ENCODE measurements at regions not wholly inside any gene's neighbourhood (a gene's known extent, or its start where the extent isn't known, plus 50 kb on each side); places are given as distances from the start of the nearest gene placed in this dataset.

DNA sequence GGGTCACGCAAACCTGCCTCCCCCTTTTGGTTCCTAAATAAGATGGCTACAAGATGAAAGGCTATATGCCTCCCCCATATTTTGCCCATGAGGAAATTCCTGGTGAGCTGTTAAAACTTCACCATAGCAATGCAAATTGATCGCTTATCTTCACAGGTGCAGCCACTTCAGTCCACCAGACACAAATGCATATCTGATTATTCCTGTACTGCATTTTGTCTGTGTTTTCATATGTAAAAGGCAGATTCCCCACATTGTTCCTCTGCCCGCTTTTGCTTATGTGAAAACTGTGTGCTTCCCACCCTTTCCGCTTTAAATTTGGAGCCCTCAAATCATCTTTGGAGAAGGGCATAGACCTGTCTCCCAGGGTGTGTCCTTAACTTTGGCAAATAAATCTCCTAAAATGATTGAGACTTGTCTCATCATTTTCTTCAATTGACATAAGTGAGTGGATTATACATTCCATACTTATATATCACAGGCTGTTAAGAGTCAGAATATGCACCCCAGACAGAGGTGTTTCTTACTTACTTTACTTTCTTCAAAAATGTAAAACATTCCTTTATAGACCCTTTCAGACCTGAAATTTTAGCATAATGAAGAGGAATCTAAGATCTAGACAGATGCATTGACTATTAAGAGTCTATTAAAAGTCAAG, 116.4 kb downstream of the CASP12 start:
- DNase-seq (ENCODE audit: low spot score) = no peak
- Mint-ChIP-seq H3K4me1 (ENCODE audit: unreplicated experiment) (no peaks in the 10 kb centered on the region), H3K27me3 (ENCODE audit: unreplicated experiment) (no peaks in the 10 kb centered on the region), H3K9me3 (ENCODE audit: unreplicated experiment) (no peaks in the 10 kb centered on the region), H3K4me3 (ENCODE audit: unreplicated experiment) (no peak overlapping the region), H3K36me3 (ENCODE audit: low read depth, unreplicated experiment) (no peaks in the 10 kb centered on the region), H3K27ac (ENCODE audit: unreplicated experiment) (no peak overlapping the region)
- TF ChIP-seq, protein P1, sequence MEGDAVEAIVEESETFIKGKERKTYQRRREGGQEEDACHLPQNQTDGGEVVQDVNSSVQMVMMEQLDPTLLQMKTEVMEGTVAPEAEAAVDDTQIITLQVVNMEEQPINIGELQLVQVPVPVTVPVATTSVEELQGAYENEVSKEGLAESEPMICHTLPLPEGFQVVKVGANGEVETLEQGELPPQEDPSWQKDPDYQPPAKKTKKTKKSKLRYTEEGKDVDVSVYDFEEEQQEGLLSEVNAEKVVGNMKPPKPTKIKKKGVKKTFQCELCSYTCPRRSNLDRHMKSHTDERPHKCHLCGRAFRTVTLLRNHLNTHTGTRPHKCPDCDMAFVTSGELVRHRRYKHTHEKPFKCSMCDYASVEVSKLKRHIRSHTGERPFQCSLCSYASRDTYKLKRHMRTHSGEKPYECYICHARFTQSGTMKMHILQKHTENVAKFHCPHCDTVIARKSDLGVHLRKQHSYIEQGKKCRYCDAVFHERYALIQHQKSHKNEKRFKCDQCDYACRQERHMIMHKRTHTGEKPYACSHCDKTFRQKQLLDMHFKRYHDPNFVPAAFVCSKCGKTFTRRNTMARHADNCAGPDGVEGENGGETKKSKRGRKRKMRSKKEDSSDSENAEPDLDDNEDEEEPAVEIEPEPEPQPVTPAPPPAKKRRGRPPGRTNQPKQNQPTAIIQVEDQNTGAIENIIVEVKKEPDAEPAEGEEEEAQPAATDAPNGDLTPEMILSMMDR (IDR thresholded peaks at IDR 0.05; ENCODE audit: unreplicated experiment) = no peak

DNA sequence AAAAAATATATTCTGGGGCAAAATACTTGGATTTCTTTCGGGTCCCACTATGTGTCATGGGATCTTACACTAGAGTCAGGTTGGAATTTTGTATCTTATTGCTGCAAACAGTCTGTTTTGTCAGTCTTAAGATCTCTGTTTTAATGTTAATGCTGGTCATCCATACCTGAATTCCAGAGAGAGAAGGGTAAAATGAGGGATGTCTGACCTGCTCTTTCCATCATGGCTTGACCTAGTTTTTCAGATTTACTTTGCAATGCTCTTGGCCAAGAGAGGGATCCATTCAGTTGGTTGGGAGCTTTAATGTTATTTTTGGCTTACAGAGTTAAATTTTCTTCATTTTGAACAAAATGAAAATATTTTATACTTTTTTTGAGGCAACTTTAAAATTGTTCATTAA, 117.2 kb downstream of the CASP12 start:
- H3K4me3 Mint-ChIP-seq (ENCODE audit: unreplicated experiment) = no peak overlapping the region
- DNase-seq (ENCODE audit: low spot score) = no peak
- no peaks in the 10 kb centered on the region for H3K9me3 Mint-ChIP-seq (ENCODE audit: unreplicated experiment)
- no peaks in the 10 kb centered on the region for H3K4me1 Mint-ChIP-seq (ENCODE audit: unreplicated experiment)
- TF ChIP-seq, protein P1 (IDR thresholded peaks at IDR 0.05; ENCODE audit: unreplicated experiment) = no peak
- no peaks in the 10 kb centered on the region for H3K27me3 Mint-ChIP-seq (ENCODE audit: unreplicated experiment)
- no peaks in the 10 kb centered on the region for H3K36me3 Mint-ChIP-seq (ENCODE audit: low read depth, unreplicated experiment)
- H3K27ac Mint-ChIP-seq (ENCODE audit: unreplicated experiment) = no peak overlapping the region

DNA sequence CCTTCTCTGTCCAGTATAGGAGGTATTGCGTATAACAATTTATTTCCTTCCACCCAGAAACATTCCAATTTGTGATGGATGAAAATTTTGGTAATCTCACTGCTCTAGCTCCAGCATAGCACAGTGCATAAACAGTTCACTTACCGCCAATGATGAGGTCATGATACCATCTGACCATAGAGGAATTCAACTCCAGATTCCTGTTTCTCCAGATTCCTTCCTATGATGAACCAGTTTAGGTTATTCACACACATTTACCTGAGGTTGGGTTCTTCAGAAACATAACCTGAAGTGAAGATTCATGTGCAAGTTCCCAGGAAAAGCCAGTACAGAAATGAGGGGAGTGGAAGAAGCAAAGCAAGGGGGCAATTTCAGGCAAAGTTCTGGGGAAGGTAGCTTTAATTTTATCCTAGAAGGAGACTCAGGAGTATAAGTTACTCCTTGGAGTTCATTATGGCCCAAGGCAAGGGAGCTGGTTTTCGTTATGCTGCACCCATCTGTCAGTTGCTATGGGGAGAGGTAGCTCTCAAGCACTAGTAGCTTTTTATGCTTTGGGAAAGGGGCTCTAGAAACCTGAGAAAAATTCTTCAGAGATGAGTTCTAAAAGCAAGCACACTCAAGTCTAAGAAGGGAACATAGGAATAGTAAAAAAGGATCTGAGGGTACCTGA, 121.6 kb downstream of the CASP12 start:
- no peak for DNase-seq (ENCODE audit: low spot score)
- H3K4me1 Mint-ChIP-seq (ENCODE audit: unreplicated experiment) = peaks cover 15% of the 10 kb centered on the region
- H3K27ac Mint-ChIP-seq (ENCODE audit: unreplicated experiment) = no peak overlapping the region
- no peaks in the 10 kb centered on the region for H3K36me3 Mint-ChIP-seq (ENCODE audit: low read depth, unreplicated experiment)
- no peaks in the 10 kb centered on the region for H3K9me3 Mint-ChIP-seq (ENCODE audit: unreplicated experiment)
- no peaks in the 10 kb centered on the region for H3K27me3 Mint-ChIP-seq (ENCODE audit: unreplicated experiment)
- no peak overlapping the region for H3K4me3 Mint-ChIP-seq (ENCODE audit: unreplicated experiment)
- TF ChIP-seq, protein P1 (IDR thresholded peaks at IDR 0.05; ENCODE audit: unreplicated experiment) = no peak

DNA sequence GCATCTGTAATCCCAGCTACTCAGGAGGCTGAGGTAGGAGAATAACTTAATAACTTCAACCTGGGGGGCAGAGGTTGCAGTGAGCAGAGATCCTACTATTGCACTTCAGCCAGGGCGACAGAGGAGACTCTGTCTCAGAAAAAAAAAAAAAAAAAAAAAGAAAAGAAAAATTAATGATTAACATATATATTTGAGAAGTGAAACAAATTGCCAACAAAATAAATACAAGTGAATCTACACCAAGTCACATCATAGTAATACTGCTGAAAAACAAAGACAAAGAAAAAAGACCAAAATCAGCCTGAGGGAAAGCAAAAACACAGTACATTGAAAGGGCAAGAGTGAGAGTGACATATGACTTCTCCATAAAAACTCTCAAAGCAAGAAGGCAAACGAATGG, 123.7 kb downstream of the CASP12 start:
- DNase-seq (ENCODE audit: low spot score) = no peak
- Mint-ChIP-seq H3K9me3 (ENCODE audit: unreplicated experiment) (no peaks in the 10 kb centered on the region), H3K4me3 (ENCODE audit: unreplicated experiment) (no peak overlapping the region), H3K27ac (ENCODE audit: unreplicated experiment) (no peak overlapping the region), H3K4me1 (ENCODE audit: unreplicated experiment) (peaks cover 17% of the 10 kb centered on the region), H3K36me3 (ENCODE audit: low read depth, unreplicated experiment) (no peaks in the 10 kb centered on the region), H3K27me3 (ENCODE audit: unreplicated experiment) (no peaks in the 10 kb centered on the region)
- TF ChIP-seq, protein P1 (IDR thresholded peaks at IDR 0.05; ENCODE audit: unreplicated experiment) = no peak

DNA sequence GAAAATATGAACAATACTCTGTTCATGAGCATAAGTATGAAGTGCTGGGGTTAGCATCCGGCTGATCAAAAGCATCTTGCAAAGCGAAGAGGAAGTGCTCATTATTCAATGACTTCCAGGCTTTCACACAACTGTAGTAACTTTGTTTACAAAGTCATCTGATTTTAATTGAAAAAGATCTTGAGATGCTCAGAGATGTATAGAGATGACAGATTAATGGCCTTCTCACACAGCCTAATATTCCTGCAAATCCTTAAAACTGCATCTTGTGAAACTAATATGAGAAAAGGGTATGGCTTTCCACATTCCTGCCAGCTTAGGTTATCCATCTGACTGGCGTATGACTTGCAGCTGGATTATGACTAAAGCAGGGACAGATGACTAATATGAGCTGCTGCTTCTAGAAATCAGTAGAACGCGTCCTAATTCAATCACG, 125.4 kb downstream of the CASP12 start:
- H3K4me1 Mint-ChIP-seq (ENCODE audit: unreplicated experiment) = peaks cover 17% of the 10 kb centered on the region
- no peak overlapping the region for H3K4me3 Mint-ChIP-seq (ENCODE audit: unreplicated experiment)
- TF ChIP-seq, protein P1 (IDR thresholded peaks at IDR 0.05; ENCODE audit: unreplicated experiment) = no peak
- no peaks in the 10 kb centered on the region for H3K9me3 Mint-ChIP-seq (ENCODE audit: unreplicated experiment)
- H3K36me3 Mint-ChIP-seq (ENCODE audit: low read depth, unreplicated experiment) = no peaks in the 10 kb centered on the region
- DNase-seq (ENCODE audit: low spot score) = no peak
- H3K27ac Mint-ChIP-seq (ENCODE audit: unreplicated experiment) = no peak overlapping the region
- no peaks in the 10 kb centered on the region for H3K27me3 Mint-ChIP-seq (ENCODE audit: unreplicated experiment)
